IMR-90 (cell line): ENCODE measurements at regions not wholly inside any gene's neighbourhood (a gene's known extent, or its start where the extent isn't known, plus 50 kb on each side); places are given as distances from the start of the nearest gene placed in this dataset.
"Not testable (repeated sequence)": the region's sequence is repeated elsewhere in the genome, so short reads cannot be mapped to it uniquely, and the experiment has no call there.

Source experiments
- ATAC-seq: fragments of 200-7000 bp; cut with Tn5 transposase; 2 replicates; pipeline ENCODE4 v1.9.1; 2020; ENCODE audit warnings: low read depth, mild to moderate bottlenecking, moderate library complexity
- BruUV-seq: library from RNA; stranded (reverse); fragments of 400-500 nt; replicated peaks from 2 replicates; lab custom pipeline; 2021; lab: Mats Ljungman, UMichigan
- CTCF ChIA-PET: fragments of 300-600 bp; formaldehyde crosslinking; extraction: SDS; loops from one replicate; lab custom pipeline; 2021; ENCODE audit warnings: antibody characterized with exemption; lab: Yijun Ruan, JAX
- POLR2A ChIA-PET: fragments of 300-600 bp; sonication (Branson Sonifier 250); formaldehyde crosslinking; loops from one replicate; lab custom pipeline; 2022; ENCODE audit warnings: antibody characterized with exemption; ENCODE audit not compliant: unreplicated experiment; lab: Charles Lee
- DNase-seq: peaks from one replicate; pipeline ENCODE4 v3.0.0; 2013
- H2AFZ ChIP-seq: replicated peaks from 2 replicates; pipeline ENCODE3; 2013; ENCODE audit warnings: low read length, mild to moderate bottlenecking; ENCODE audit not compliant: poor library complexity
- H2AK5ac ChIP-seq: 2 replicates; pipeline ENCODE4 v1.6.1; 2013; ENCODE audit warnings: low read depth, low read length, inconsistent platforms
- H2AK9ac ChIP-seq: replicated peaks from 2 replicates; pipeline ENCODE3; 2013; ENCODE audit warnings: mild to moderate bottlenecking, low read depth, low read length, moderate library complexity; ENCODE audit not compliant: poor library complexity
- H2BK120ac ChIP-seq: 2 replicates; pipeline ENCODE4 v1.6.1; 2013; ENCODE audit warnings: low read depth, low read length, inconsistent platforms
- H2BK15ac ChIP-seq: 3 replicates; pipeline ENCODE4 v1.6.1; 2013; ENCODE audit warnings: low read depth, low read length, inconsistent platforms
- H2BK20ac ChIP-seq: 2 replicates; pipeline ENCODE4 v1.6.1; 2013; ENCODE audit warnings: low read depth, mild to moderate bottlenecking, inconsistent platforms, low read length, moderate library complexity
- H2BK5ac ChIP-seq: 2 replicates; pipeline ENCODE4 v1.6.1; 2013; ENCODE audit warnings: mild to moderate bottlenecking, low read depth, low read length, inconsistent platforms; ENCODE audit not compliant: poor library complexity, severe bottlenecking
- H3K14ac ChIP-seq: replicated peaks from 2 replicates; pipeline ENCODE4 v1.6.1; 2013; ENCODE audit warnings: low read depth, low read length, inconsistent platforms
- H3K18ac ChIP-seq: 2 replicates; pipeline ENCODE4 v1.6.1; 2013; ENCODE audit warnings: low read depth, low read length, control low read depth
- H3K23ac ChIP-seq: 2 replicates; pipeline ENCODE4 v1.6.1; 2013; ENCODE audit warnings: low read depth, low read length, inconsistent platforms
- H3K27ac ChIP-seq: 2 replicates; pipeline ENCODE4 v1.5.1; 2013; ENCODE audit warnings: mild to moderate bottlenecking, control low read depth, low read length; ENCODE audit not compliant: insufficient read depth
- H3K27me3 ChIP-seq: 2 replicates; pipeline ENCODE4 v1.6.1; 2013; ENCODE audit warnings: low read length; ENCODE audit not compliant: control insufficient read depth, insufficient read depth
- H3K36me3 ChIP-seq: 2 replicates; pipeline ENCODE4 v1.6.1; 2013; ENCODE audit warnings: low read length, mixed read lengths; ENCODE audit not compliant: control insufficient read depth, insufficient read depth
- H3K4ac ChIP-seq: 2 replicates; pipeline ENCODE4 v1.6.1; 2013; ENCODE audit warnings: low read depth, low read length, inconsistent platforms
- H3K4me1 ChIP-seq: 2 replicates; pipeline ENCODE4 v1.6.1; 2013; ENCODE audit warnings: low read length, mixed read lengths; ENCODE audit not compliant: control insufficient read depth, insufficient read depth
- H3K4me2 ChIP-seq: 2 replicates; pipeline ENCODE4 v1.6.1; 2013; ENCODE audit warnings: low read depth, mild to moderate bottlenecking, control low read depth, low read length, moderate library complexity
- H3K4me3 ChIP-seq: 2 replicates; pipeline ENCODE4 v1.5.1; 2013; ENCODE audit warnings: low read depth, mild to moderate bottlenecking, control low read depth, low read length, moderate library complexity; ENCODE audit not compliant: insufficient read depth
- H3K56ac ChIP-seq: 2 replicates; pipeline ENCODE4 v1.6.1; 2013; ENCODE audit warnings: low read length, inconsistent platforms; ENCODE audit not compliant: insufficient read depth; ENCODE audit errors: extremely low read depth
- H3K79me1 ChIP-seq, 2 experiments: 2 replicates each; pipeline ENCODE4 v1.6.1; 2013; ENCODE audit warnings: low read length in 2 of 2, inconsistent platforms in 1 of 2, low read depth in 1 of 2
- H3K9ac ChIP-seq: 2 replicates; pipeline ENCODE4 v1.6.1; 2013; ENCODE audit warnings: low read depth, low read length, control low read depth
- H3K9me1 ChIP-seq: 2 replicates; pipeline ENCODE4 v1.6.1; 2013; ENCODE audit warnings: low read length, inconsistent platforms; ENCODE audit not compliant: insufficient read depth
- H3K9me3 ChIP-seq: 2 replicates; pipeline ENCODE4 v1.6.1; 2013; ENCODE audit warnings: low read length; ENCODE audit not compliant: control insufficient read depth, insufficient read depth
- H4K20me1 ChIP-seq: 2 replicates; pipeline ENCODE4 v1.6.1; 2013; ENCODE audit warnings: low read length, inconsistent platforms; ENCODE audit not compliant: insufficient read depth
- H4K5ac ChIP-seq: 2 replicates; pipeline ENCODE4 v1.6.1; 2013; ENCODE audit warnings: mild to moderate bottlenecking, low read depth, low read length, control low read depth
- H4K8ac ChIP-seq, 2 experiments: 2 replicates each; pipeline ENCODE4 v1.6.1; 2013; ENCODE audit warnings: low read depth in 2 of 2, low read length in 2 of 2, control low read depth in 1 of 2, inconsistent platforms in 1 of 2
- H4K91ac ChIP-seq: 2 replicates; pipeline ENCODE4 v1.6.1; 2013; ENCODE audit warnings: low read depth, low read length, inconsistent platforms; ENCODE audit not compliant: insufficient read depth
- WGBS, 2 experiments: methylation state at CpG; one replicate each; pipeline versions ENCODE4 v1.1.5 to v1.1.7; 2013; ENCODE audit warnings: missing lambda C conversion rate in 2 of 2; ENCODE audit not compliant: insufficient read length in 1 of 2; ENCODE audit errors: extremely low coverage in 2 of 2; 5-methylcytosine and 5-hydroxymethylcytosine counted together
- dilution Hi-C: fragments of 300-500 bp; cut with HindIII; formaldehyde crosslinking; loops from one replicate; pipeline ENCODE4 v1.14.3; 2018; ENCODE audit warnings: low sequenced_read_pairs; ENCODE audit not compliant: unreplicated experiment
- in situ Hi-C: fragments of 300-500 bp; cut with MboI; formaldehyde crosslinking; loops from 3 replicates; pipeline ENCODE4 v1.14.3; 2019; ENCODE audit warnings: low sequenced_read_pairs, inconsistent platforms, mixed read lengths
- intact Hi-C: fragments of 100-400 bp; cut with micrococcal nuclease; formaldehyde crosslinking; loops from 2 replicates; pipeline ENCODE4 v1.10.0; 2022

GRCh38 chr2:76173206-76173605 lies 462.5 kb upstream of the GCFC2 start:
- in situ Hi-C loops, H3K14ac ChIP-seq, H2BK15ac ChIP-seq, H2BK5ac ChIP-seq, H2BK120ac ChIP-seq, H2AK9ac ChIP-seq, POLR2A ChIA-PET, H3K18ac ChIP-seq, H4K91ac ChIP-seq, dilution Hi-C loops, H3K27ac ChIP-seq, H2AFZ ChIP-seq, H4K8ac ChIP-seq, CTCF ChIA-PET, H3K23ac ChIP-seq, H3K56ac ChIP-seq, ATAC-seq, DNase-seq, intact Hi-C loops, H3K9me3 ChIP-seq, H3K9me1 ChIP-seq, H3K9ac ChIP-seq, H3K4me3 ChIP-seq, H3K4me1 ChIP-seq, H3K4ac ChIP-seq, H2AK5ac ChIP-seq, H3K36me3 ChIP-seq, H3K4me2 ChIP-seq, H2BK20ac ChIP-seq, H3K27me3 ChIP-seq, H3K79me1 ChIP-seq, H4K5ac ChIP-seq, H4K20me1 ChIP-seq, BruUV-seq: not testable (repeated sequence)
- no CpG with 5 or more reads among the region's 1 CpG for WGBS, 2 experiments

- H3K56ac ChIP-seq, dilution Hi-C loops, CTCF ChIA-PET, H4K5ac ChIP-seq, ATAC-seq, H3K14ac ChIP-seq, H3K4me1 ChIP-seq, H3K9me3 ChIP-seq, H2BK20ac ChIP-seq, H2AK9ac ChIP-seq, H3K4ac ChIP-seq, H4K8ac ChIP-seq, DNase-seq, H3K4me3 ChIP-seq, H3K79me1 ChIP-seq, H3K23ac ChIP-seq, H2BK120ac ChIP-seq, H3K9me1 ChIP-seq, intact Hi-C loops, H3K4me2 ChIP-seq, H2AK5ac ChIP-seq, H3K9ac ChIP-seq, H3K27me3 ChIP-seq, H3K18ac ChIP-seq, POLR2A ChIA-PET, H2BK15ac ChIP-seq, H3K36me3 ChIP-seq, in situ Hi-C loops, BruUV-seq, H4K20me1 ChIP-seq, H3K27ac ChIP-seq, H2AFZ ChIP-seq, H2BK5ac ChIP-seq, H4K91ac ChIP-seq: not testable (repeated sequence)
Observed at GRCh38 chr2:76172154-76172595, 461.5 kb upstream of the GCFC2 start.
